Kidney (tissue), 13 donors: ENCODE measurements at regions not wholly inside any gene's neighbourhood (a gene's known extent, or its start where the extent isn't known, plus 50 kb on each side); places are given as distances from the start of the nearest gene placed in this dataset.

Experiments used
- DNase-seq, 5 donors: peaks; one replicate each; pipeline ENCODE4 v3.0.0-alpha.2; 2013 to 2020
- FAIRE-seq: peaks from 2 replicates; lab custom pipeline; 2012; peaks lifted over from hg19 to GRCh38; lab: Jason Lieb, UNC
- H3K27ac ChIP-seq, 2 donors: one replicate each; pipeline ENCODE4 v1.7.0; 2013; ENCODE audit warnings: low read depth in 2 of 2, low read length in 2 of 2, inconsistent platforms in 1 of 2
- H3K27me3 ChIP-seq: one replicate; pipeline ENCODE4 v1.7.1; 2013; ENCODE audit warnings: low read length, inconsistent platforms; ENCODE audit not compliant: control insufficient read depth, insufficient read depth
- H3K36me3 ChIP-seq, 3 donors: one replicate each; pipeline versions ENCODE4 v1.7.0 to v1.7.1; 2013; ENCODE audit warnings: low read length in 3 of 3, control low read depth in 1 of 3, inconsistent platforms in 1 of 3; ENCODE audit not compliant: insufficient read depth in 3 of 3, control insufficient read depth in 2 of 3
- H3K4me1 ChIP-seq, 3 donors: one replicate each; pipeline versions ENCODE4 v1.7.0 to v1.7.1; 2013; ENCODE audit warnings: low read length in 3 of 3, inconsistent platforms in 1 of 3, low read depth in 1 of 3; ENCODE audit not compliant: control insufficient read depth in 2 of 3, insufficient read depth in 2 of 3
- H3K4me3 ChIP-seq, 3 donors: one replicate each; pipeline versions ENCODE4 v1.7.0 to v1.8.1; 2013; ENCODE audit warnings: low read length in 3 of 3, control low read depth in 1 of 3, inconsistent platforms in 1 of 3
- H3K9ac ChIP-seq, 3 donors: one replicate each; pipeline versions ENCODE4 v1.7.0 to v1.7.1; 2013; ENCODE audit warnings: low read length in 3 of 3, control low read depth in 1 of 3, inconsistent platforms in 1 of 3
- H3K9me3 ChIP-seq, 3 donors: one replicate each; pipeline versions ENCODE4 v1.7.0 to v1.7.1; 2013; ENCODE audit warnings: low read length in 3 of 3, control low read depth in 1 of 3, inconsistent platforms in 1 of 3; ENCODE audit not compliant: control insufficient read depth in 2 of 3, insufficient read depth in 1 of 3
- CTCF ChIP-seq: IDR thresholded peaks from 3 replicates; pipeline ENCODE4 v1.5.1; 2012; ENCODE audit warnings: mild to moderate bottlenecking, moderate library complexity, borderline replicate concordance; ENCODE audit not compliant: insufficient read depth; ENCODE audit errors: extremely low read depth
- intact Hi-C: fragments of 100-400 bp; cut with DNase I; formaldehyde crosslinking; loops from one replicate; pipeline ENCODE4 v1.11.1; 2022
- donor health status: control.
- donor health status: control.
- donor health status: control.
- donor health status: control.
- donor health status: control.
- donor health status: DM: yes; HTN: yes; CAD: no.
- donor health status: Normal renal cell carcinoma (clear cell type).

GRCh38 chr2:221662689-221663391 is 90.7 kb upstream of the EPHA4 start:
- Histone ChIP-seq H3K9ac (no peak overlapping the region), H3K27me3 (no peaks in the 10 kb centered on the region), H3K4me1 (no peaks in the 10 kb centered on the region), H3K27ac (no peak overlapping the region), H3K36me3 (no peaks in the 10 kb centered on the region), H3K9me3 (peaks cover 0 to 3% (median 0%) of the 10 kb centered on the region in 3 donors), H3K4me3 (no peak overlapping the region)
- intact Hi-C loops = no loop called here
- DNase-seq (no peak), FAIRE-seq (no peak)
- TF ChIP-seq CTCF = no peak

- intact Hi-C loops = no loop called here
- no peaks in the 10 kb centered on the region for H3K36me3 ChIP-seq
- no peak for TF ChIP-seq CTCF
- no peak overlapping the region for H3K9ac ChIP-seq
- no peak overlapping the region for H3K27ac ChIP-seq
- H3K4me1 ChIP-seq = no peaks in the 10 kb centered on the region
- H3K27me3 ChIP-seq = no peaks in the 10 kb centered on the region
- no peak overlapping the region for H3K4me3 ChIP-seq
- H3K9me3 ChIP-seq = no peaks in the 10 kb centered on the region
- DNase-seq (no peak), FAIRE-seq (no peak)
Measured at GRCh38 chr2:221657806-221658205, 85.7 kb upstream of the EPHA4 start.

GRCh38 chr2:221655300-221655699 is 83.2 kb upstream of the EPHA4 start:
- no peak overlapping the region for H3K9ac ChIP-seq
- H3K36me3 ChIP-seq = no peaks in the 10 kb centered on the region
- no peak overlapping the region for H3K27ac ChIP-seq
- no peak overlapping the region for H3K4me3 ChIP-seq
- FAIRE-seq (no peak), DNase-seq (no peak)
- H3K4me1 ChIP-seq = no peaks in the 10 kb centered on the region
- no peaks in the 10 kb centered on the region for H3K9me3 ChIP-seq
- intact Hi-C loops = no loop called here
- no peaks in the 10 kb centered on the region for H3K27me3 ChIP-seq
- no peak for TF ChIP-seq CTCF

- H3K4me3 ChIP-seq = no peak overlapping the region
- no peak for FAIRE-seq
- intact Hi-C loops = no loop called here
Measured at GRCh38 chr2:221653182-221653581, 81.1 kb upstream of the EPHA4 start.

More at GRCh38 chr2:221653182-221653581, 81.1 kb upstream of the EPHA4 start:
- no peak for DNase-seq
- no peak for TF ChIP-seq CTCF
- Histone ChIP-seq H3K36me3 (no peaks in the 10 kb centered on the region), H3K9ac (no peak overlapping the region), H3K27me3 (no peaks in the 10 kb centered on the region), H3K9me3 (no peaks in the 10 kb centered on the region), H3K27ac (no peak overlapping the region), H3K4me1 (no peaks in the 10 kb centered on the region)
